ENCODE measurements at regions not wholly inside any gene's neighbourhood (a gene's known extent, or its start where the extent isn't known, plus 50 kb on each side); places are given as distances from the start of the nearest gene placed in this dataset.
A peak's percentile ranks its signal among the peaks of the same experiment; 100 is the strongest.
"Not testable (repeated sequence)": the region's sequence is repeated elsewhere in the genome, so short reads cannot be mapped to it uniquely, and the experiment has no call there.

DNA sequence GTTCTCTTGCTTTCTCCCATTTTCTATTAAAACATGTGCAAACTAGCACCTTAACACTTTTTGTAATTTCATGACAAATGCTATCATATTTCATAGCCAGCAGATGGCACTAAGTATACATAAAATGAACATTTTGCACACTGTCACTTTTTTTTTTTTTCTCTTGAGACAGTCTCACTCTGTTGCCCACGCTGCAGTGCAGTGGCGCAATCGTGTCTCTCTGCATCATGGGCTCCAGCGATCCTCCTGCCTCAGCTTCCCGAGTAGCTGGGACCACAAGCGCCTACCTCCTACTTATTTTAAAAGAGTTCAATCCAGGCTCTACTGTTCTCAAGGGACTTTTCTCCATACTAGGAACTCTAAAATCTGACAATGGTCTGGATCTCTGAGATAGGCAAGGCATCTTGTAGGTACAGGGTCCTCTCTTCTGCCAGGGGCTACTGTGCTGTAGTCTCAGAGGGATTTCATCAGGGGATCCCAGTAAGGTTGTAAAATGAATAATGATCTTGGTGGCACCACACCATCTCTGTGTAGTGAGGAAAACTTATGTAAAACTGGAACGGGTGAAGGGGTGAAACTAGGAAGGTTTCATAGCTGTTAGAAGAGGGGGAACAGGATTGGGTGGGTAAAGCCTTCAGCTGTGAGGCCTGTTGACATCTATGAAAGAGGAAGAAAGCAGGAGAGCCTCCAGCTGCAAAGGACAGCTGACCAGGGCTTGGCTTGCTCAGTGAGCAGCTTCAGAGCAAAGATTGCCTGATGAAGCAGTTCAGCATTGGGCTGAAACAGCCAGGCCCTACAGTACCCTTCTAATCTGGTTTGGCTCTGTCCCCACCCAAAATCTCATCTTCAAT lies 196.9 kb downstream of the AVL9 start:
- TF ChIP-seq, protein P1, sequence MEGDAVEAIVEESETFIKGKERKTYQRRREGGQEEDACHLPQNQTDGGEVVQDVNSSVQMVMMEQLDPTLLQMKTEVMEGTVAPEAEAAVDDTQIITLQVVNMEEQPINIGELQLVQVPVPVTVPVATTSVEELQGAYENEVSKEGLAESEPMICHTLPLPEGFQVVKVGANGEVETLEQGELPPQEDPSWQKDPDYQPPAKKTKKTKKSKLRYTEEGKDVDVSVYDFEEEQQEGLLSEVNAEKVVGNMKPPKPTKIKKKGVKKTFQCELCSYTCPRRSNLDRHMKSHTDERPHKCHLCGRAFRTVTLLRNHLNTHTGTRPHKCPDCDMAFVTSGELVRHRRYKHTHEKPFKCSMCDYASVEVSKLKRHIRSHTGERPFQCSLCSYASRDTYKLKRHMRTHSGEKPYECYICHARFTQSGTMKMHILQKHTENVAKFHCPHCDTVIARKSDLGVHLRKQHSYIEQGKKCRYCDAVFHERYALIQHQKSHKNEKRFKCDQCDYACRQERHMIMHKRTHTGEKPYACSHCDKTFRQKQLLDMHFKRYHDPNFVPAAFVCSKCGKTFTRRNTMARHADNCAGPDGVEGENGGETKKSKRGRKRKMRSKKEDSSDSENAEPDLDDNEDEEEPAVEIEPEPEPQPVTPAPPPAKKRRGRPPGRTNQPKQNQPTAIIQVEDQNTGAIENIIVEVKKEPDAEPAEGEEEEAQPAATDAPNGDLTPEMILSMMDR (IDR thresholded peaks at IDR 0.05): peak in 3 of 5 experiments; percentile 27 to 38 (median 32)
- DNase-seq: peak; percentile 33
- H3K36me3 ChIP-seq; H3K27me3 ChIP-seq; H3K27ac ChIP-seq; H3K4me3 ChIP-seq; H3K9me3 ChIP-seq; intact Hi-C loops (cut with DNase I; ENCODE audit: low total_unique reads); H3K4me1 ChIP-seq; in situ Hi-C loops (cut with MboI; ENCODE audit: low pct_ligation_motif_present in 1 of 4, low pct_unique_long_range_greater_than_20kb in 1 of 4, low sequenced_read_pairs in 3 of 4): not testable (repeated sequence)
- WGBS, 2 donors (ENCODE audit: low coverage in 1 of 2): 26 to 34% methylated on average over 4 to 7 of the region's 7 CpGs

DNA sequence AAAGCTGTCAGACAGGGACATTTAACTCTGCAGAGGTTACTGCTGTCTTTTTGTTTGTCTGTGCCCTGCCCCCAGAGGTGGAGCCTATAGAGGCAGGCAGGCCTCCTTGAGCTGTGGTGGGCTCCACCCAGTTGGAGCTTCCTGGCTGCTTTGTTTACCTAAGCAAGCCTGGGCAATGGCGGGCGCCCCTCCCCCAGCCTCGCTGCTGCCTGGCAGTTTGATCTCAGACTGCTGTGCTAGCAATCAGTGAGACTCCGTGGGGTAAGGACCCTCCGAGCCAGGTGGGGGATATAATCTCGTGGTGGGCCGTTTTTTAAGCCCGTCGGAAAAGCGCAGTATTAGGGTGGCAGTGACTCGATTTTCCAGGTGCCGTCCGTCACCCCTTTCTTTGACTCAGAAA lies 192.8 kb downstream of the AVL9 start:
- H3K4me1 ChIP-seq; in situ Hi-C loops (cut with MboI; ENCODE audit: low pct_ligation_motif_present in 1 of 4, low pct_unique_long_range_greater_than_20kb in 1 of 4, low sequenced_read_pairs in 3 of 4); intact Hi-C loops (cut with DNase I; ENCODE audit: low total_unique reads); DNase-seq; H3K27ac ChIP-seq; H3K36me3 ChIP-seq; H3K27me3 ChIP-seq; H3K4me3 ChIP-seq; H3K9me3 ChIP-seq: not testable (repeated sequence)
- WGBS, 2 donors (ENCODE audit: low coverage in 1 of 2): 84% methylated on average over 13 of the region's 13 CpGs; no CpG with 5 or more reads in 1 of the 2 donors

DNA sequence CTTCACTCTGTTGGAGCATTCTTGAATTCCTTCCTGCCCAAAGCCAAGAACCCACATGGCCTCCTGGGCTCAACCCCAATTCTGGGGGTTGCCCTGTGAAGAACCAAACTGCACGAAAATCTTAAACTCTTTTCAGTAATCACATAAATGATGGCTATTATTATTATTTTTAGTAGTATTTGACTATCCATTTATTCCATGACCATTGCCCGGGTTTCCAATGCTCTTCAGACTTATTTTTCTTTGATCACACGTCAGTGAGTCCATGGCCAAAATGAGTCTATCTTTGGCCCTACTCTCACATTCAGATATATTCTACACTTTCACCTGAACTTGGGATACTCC lies 185.9 kb downstream of the AVL9 start:
- Histone ChIP-seq H3K4me1 (peaks cover 0 to 12% (median 0%) of the 10 kb centered on the region in 4 donors), H3K4me3 (no peak overlapping the region), H3K36me3 (no peaks in the 10 kb centered on the region), H3K27ac (no peak overlapping the region), H3K9me3 (no peaks in the 10 kb centered on the region), H3K27me3 (no peaks in the 10 kb centered on the region)
- TF ChIP-seq EP300 (IDR thresholded peaks at IDR 0.05; ENCODE audit: low read depth) (no peak), POLR2A (IDR thresholded peaks at IDR 0.05) (no peak), POLR2AphosphoS5 (IDR thresholded peaks at IDR 0.05) (no peak)
- TF ChIP-seq, protein P1 (IDR thresholded peaks at IDR 0.05): no peak
- in situ Hi-C loops (cut with MboI; ENCODE audit: low pct_ligation_motif_present in 1 of 4, low pct_unique_long_range_greater_than_20kb in 1 of 4, low sequenced_read_pairs in 3 of 4): no loop called here
- intact Hi-C loops (cut with DNase I; ENCODE audit: low total_unique reads): no loop called here
- 76% methylated on average over 3 of the region's 3 CpGs for WGBS, 2 donors (ENCODE audit: low coverage in 1 of 2)
- no peak for DNase-seq

DNA sequence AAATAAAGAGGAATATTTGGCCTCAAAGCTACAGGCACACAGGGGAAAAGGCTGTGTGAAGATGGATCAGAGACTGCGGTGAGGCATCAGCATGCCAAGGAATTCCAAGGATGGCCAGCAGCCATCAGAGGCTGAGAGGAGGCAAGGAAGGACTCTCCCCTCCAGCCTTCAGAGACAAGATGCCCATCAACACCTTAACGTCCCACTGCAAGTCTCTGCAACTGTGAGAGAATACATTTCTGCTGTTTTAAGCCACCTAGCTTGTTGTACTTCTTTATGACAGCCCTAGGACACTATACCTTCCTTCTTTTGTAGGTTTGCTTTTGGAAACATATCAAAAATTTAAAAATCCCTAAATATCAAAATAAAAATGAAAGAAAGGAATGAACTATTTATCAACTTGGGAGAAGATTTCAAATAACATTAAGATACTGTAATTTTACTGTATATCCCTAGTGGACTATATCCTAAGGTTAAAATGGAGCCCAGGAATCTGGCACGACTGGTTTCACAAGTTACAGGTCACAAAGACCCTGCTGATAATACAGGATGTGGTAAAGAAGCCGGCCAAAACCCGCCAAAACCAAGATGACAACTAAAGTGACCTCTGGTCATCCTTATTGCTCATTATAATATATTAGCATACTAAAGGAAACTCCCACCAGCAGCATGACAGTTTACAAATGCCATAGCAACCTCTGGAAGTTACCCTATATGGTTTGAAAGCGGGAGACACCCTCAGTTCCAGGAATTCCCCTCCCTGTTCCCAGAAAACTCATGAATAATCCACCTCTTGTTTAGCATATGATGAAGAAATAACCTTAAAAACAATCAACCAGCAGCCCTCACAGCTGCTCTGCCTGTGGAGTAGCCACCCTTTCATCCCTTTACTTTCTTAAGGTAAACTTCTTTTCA lies 185.2 kb downstream of the AVL9 start:
- intact Hi-C loops (cut with DNase I; ENCODE audit: low total_unique reads): no loop called here
- in situ Hi-C loops (cut with MboI; ENCODE audit: low pct_ligation_motif_present in 1 of 4, low pct_unique_long_range_greater_than_20kb in 1 of 4, low sequenced_read_pairs in 3 of 4): no loop called here
- WGBS, 2 donors (ENCODE audit: low coverage in 1 of 2): 51 to 57% methylated on average over 5 to 6 of the region's 6 CpGs

More for the DNA sequence above, 185.2 kb downstream of the AVL9 start:
- no peak overlapping the region for H3K4me3 ChIP-seq
- no peaks in the 10 kb centered on the region for H3K36me3 ChIP-seq
- H3K27me3 ChIP-seq: no peaks in the 10 kb centered on the region
- H3K27ac ChIP-seq: no peak overlapping the region
- peaks cover 0 to 12% (median 0%) of the 10 kb centered on the region in 4 donors for H3K4me1 ChIP-seq
- DNase-seq: peak; percentile 38
- no peaks in the 10 kb centered on the region for H3K9me3 ChIP-seq
- TF ChIP-seq POLR2AphosphoS5 (IDR thresholded peaks at IDR 0.05): no peak
- TF ChIP-seq, protein P1 (IDR thresholded peaks at IDR 0.05): no peak
- TF ChIP-seq EP300 (IDR thresholded peaks at IDR 0.05; ENCODE audit: low read depth): no peak
- no peak for TF ChIP-seq POLR2A (IDR thresholded peaks at IDR 0.05)

Data from transverse colon (tissue), 4 donors.